Neural crest cell (in vitro differentiated cells): ENCODE measurements at regions not wholly inside any gene's neighbourhood (a gene's known extent, or its start where the extent isn't known, plus 50 kb on each side); places are given as distances from the start of the nearest gene placed in this dataset.

ENCODE experiments used
- DNase-seq: peaks from one replicate; pipeline ENCODE4 v3.0.0; 2021; ENCODE audit warnings: low read depth, mixed read lengths, low spot score
- H3K27ac Mint-ChIP-seq: one replicate; pipeline ENCODE4 v1.8.0; 2021; ENCODE audit warnings: mild to moderate bottlenecking, mixed read lengths; ENCODE audit not compliant: unreplicated experiment
- H3K27me3 Mint-ChIP-seq: 2 replicates; pipeline ENCODE4 v1.8.0; 2021; ENCODE audit warnings: low read depth, mild to moderate bottlenecking, mixed read lengths
- H3K36me3 Mint-ChIP-seq: 2 replicates; pipeline ENCODE4 v1.8.0; 2021; ENCODE audit warnings: low read depth, mild to moderate bottlenecking, mixed read lengths
- H3K4me1 Mint-ChIP-seq: 2 replicates; pipeline ENCODE4 v1.8.0; 2021; ENCODE audit warnings: mixed read lengths
- H3K4me3 Mint-ChIP-seq: one replicate; pipeline ENCODE4 v1.8.0; 2021; ENCODE audit warnings: mild to moderate bottlenecking, mixed read lengths
- H3K9me3 Mint-ChIP-seq: 2 replicates; pipeline ENCODE4 v1.8.0; 2021; ENCODE audit warnings: mixed read lengths
- CTCF ChIP-seq: fragments of 200-600 bp; sonication (generic); conservative IDR thresholded peaks from 2 replicates; pipeline ENCODE4 v1.5.0; 2021; ENCODE audit warnings: antibody characterized with exemption, mild to moderate bottlenecking

DNA sequence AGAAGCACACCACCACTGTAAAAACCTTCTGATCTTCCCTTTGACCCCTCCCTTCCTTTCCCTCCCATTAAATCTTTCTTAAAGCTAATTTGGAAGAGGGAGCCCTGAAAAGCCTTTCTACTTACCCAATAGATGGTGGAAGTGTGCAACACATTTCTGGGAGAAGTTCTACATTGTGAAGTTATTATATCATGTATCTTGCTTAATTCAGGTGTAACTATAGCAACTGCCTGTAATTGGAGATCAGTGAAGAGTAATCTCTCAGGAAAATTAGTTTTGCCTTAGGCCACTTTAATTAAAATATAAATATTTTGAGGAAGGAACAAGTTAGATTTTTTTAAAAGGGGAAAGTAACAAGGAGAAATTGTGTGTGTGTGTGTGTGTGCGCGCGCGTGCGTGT lies 266.0 kb downstream of the SH3BP4 start:
- no peaks in the 10 kb centered on the region for H3K36me3 Mint-ChIP-seq
- no peaks in the 10 kb centered on the region for H3K9me3 Mint-ChIP-seq
- TF ChIP-seq CTCF, result no peak
- no peak overlapping the region for H3K4me3 Mint-ChIP-seq
- DNase-seq, result no peak
- no peaks in the 10 kb centered on the region for H3K27me3 Mint-ChIP-seq
- H3K4me1 Mint-ChIP-seq, result peaks cover 29% of the 10 kb centered on the region
- no peak overlapping the region for H3K27ac Mint-ChIP-seq

GRCh38 chr2:235218486-235218907 lies 266.7 kb downstream of the SH3BP4 start:
- no peaks in the 10 kb centered on the region for H3K27me3 Mint-ChIP-seq
- no peak for TF ChIP-seq CTCF
- H3K4me3 Mint-ChIP-seq, result no peak overlapping the region
- H3K9me3 Mint-ChIP-seq, result no peaks in the 10 kb centered on the region
- H3K4me1 Mint-ChIP-seq, result peaks cover 28% of the 10 kb centered on the region
- no peaks in the 10 kb centered on the region for H3K36me3 Mint-ChIP-seq
- H3K27ac Mint-ChIP-seq, result peak overlapping the region; percentile 55
- no peak for DNase-seq

- DNase-seq, result no peak
- Mint-ChIP-seq H3K4me3 (no peak overlapping the region), H3K4me1 (peaks cover 28% of the 10 kb centered on the region), H3K36me3 (no peaks in the 10 kb centered on the region), H3K9me3 (peaks cover 4% of the 10 kb centered on the region), H3K27me3 (no peaks in the 10 kb centered on the region), H3K27ac (peak overlapping the region; percentile 55)
- no peak for TF ChIP-seq CTCF
These were observed 267.2 kb downstream of the SH3BP4 start for GRCh38 chr2:235219048-235219447.

DNA sequence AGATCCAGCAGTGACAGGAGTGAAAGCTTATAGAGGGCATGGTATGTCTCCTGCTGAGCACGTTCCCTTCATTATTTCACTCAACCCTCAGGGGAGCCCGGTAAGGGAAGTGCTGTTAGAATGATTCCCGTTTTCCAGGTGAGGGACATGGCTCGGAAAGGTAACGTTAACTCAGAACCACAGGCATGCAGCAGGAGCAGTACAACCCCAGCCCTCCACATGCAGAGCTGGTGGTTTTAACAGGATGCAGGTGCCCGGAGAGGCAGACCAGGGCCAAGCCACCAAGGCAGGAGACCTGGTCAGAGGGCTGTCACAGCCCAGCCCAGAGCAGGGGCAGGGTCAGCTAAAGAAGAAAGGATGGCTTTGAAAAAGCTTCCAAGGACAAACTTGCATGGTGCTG lies 268.5 kb downstream of the SH3BP4 start:
- H3K4me1 Mint-ChIP-seq, result peaks cover 28% of the 10 kb centered on the region
- H3K27ac Mint-ChIP-seq, result no peak overlapping the region
- H3K27me3 Mint-ChIP-seq, result no peaks in the 10 kb centered on the region
- no peak for DNase-seq
- H3K9me3 Mint-ChIP-seq, result peaks cover 6% of the 10 kb centered on the region
- H3K4me3 Mint-ChIP-seq, result no peak overlapping the region
- TF ChIP-seq CTCF, result no peak
- H3K36me3 Mint-ChIP-seq, result no peaks in the 10 kb centered on the region

GRCh38 chr2:235223011-235223410 lies 270.8 kb upstream of the AGAP1 start:
- TF ChIP-seq CTCF, result no peak
- no peak overlapping the region for H3K27ac Mint-ChIP-seq
- DNase-seq, result no peak
- peaks cover 6% of the 10 kb centered on the region for H3K9me3 Mint-ChIP-seq
- H3K36me3 Mint-ChIP-seq, result no peaks in the 10 kb centered on the region
- peaks cover 16% of the 10 kb centered on the region for H3K4me1 Mint-ChIP-seq
- H3K4me3 Mint-ChIP-seq, result no peak overlapping the region
- H3K27me3 Mint-ChIP-seq, result no peaks in the 10 kb centered on the region

GRCh38 chr2:235224410-235224809 lies 269.4 kb upstream of the AGAP1 start:
- Mint-ChIP-seq H3K27me3 (no peaks in the 10 kb centered on the region), H3K27ac (no peak overlapping the region), H3K36me3 (no peaks in the 10 kb centered on the region), H3K4me3 (no peak overlapping the region), H3K9me3 (peaks cover 6% of the 10 kb centered on the region), H3K4me1 (peaks cover 8% of the 10 kb centered on the region)
- no peak for TF ChIP-seq CTCF
- no peak for DNase-seq
